ENCODE measurements at regions not wholly inside any gene's neighbourhood (a gene's known extent, or its start where the extent isn't known, plus 50 kb on each side); places are given as distances from the start of the nearest gene placed in this dataset.

- no peak for DNase-seq (ENCODE audit: low read depth)
- no peak overlapping the region for H3K4me3 ChIP-seq (ENCODE audit: low read depth, low read length)
- TF ChIP-seq CTCF (IDR thresholded peaks at IDR 0.05; ENCODE audit: low read depth, low read length, missing control alignments), result no peak
Measured at GRCh38 chr22:47589271-47590250, 827.1 kb downstream of the TBC1D22A start.

- H3K4me3 ChIP-seq (ENCODE audit: low read depth, low read length), result no peak overlapping the region
- no peak for DNase-seq (ENCODE audit: low read depth)
- no peak for TF ChIP-seq CTCF (IDR thresholded peaks at IDR 0.05; ENCODE audit: low read depth, low read length, missing control alignments)
Measured at GRCh38 chr22:47588578-47588960, 826.1 kb downstream of the TBC1D22A start.

GRCh38 chr22:47587861-47588577 is 825.6 kb downstream of the TBC1D22A start:
- H3K4me3 ChIP-seq (ENCODE audit: low read depth, low read length), result no peak overlapping the region
- no peak for TF ChIP-seq CTCF (IDR thresholded peaks at IDR 0.05; ENCODE audit: low read depth, low read length, missing control alignments)
- no peak for DNase-seq (ENCODE audit: low read depth)

GRCh38 chr22:47587361-47587760 is 824.9 kb downstream of the TBC1D22A start:
- TF ChIP-seq CTCF (IDR thresholded peaks at IDR 0.05; ENCODE audit: low read depth, low read length, missing control alignments), result no peak
- H3K4me3 ChIP-seq (ENCODE audit: low read depth, low read length), result no peak overlapping the region
- DNase-seq (ENCODE audit: low read depth), result no peak

GRCh38 chr22:47586946-47587345 is 824.5 kb downstream of the TBC1D22A start:
- DNase-seq (ENCODE audit: low read depth), result no peak
- no peak overlapping the region for H3K4me3 ChIP-seq (ENCODE audit: low read depth, low read length)
- no peak for TF ChIP-seq CTCF (IDR thresholded peaks at IDR 0.05; ENCODE audit: low read depth, low read length, missing control alignments)

- no peak for TF ChIP-seq CTCF (IDR thresholded peaks at IDR 0.05; ENCODE audit: low read depth, low read length, missing control alignments)
- H3K4me3 ChIP-seq (ENCODE audit: low read depth, low read length), result no peak overlapping the region
- DNase-seq (ENCODE audit: low read depth), result no peak
Measured at GRCh38 chr22:47586038-47586437, 823.6 kb downstream of the TBC1D22A start.
